Type B pancreatic cell (in vitro differentiated cells): ENCODE measurements at regions not wholly inside any gene's neighbourhood (a gene's known extent, or its start where the extent isn't known, plus 50 kb on each side); places are given as distances from the start of the nearest gene placed in this dataset.

Experiments used
- DNase-seq: peaks from one replicate; pipeline ENCODE4 v3.0.0; 2021; ENCODE audit warnings: mixed read lengths; ENCODE audit not compliant: unreplicated experiment; ENCODE audit errors: extremely low spot score
- H3K27ac Mint-ChIP-seq: 2 replicates; pipeline ENCODE4 v1.8.0; 2021; ENCODE audit warnings: mild to moderate bottlenecking, mixed read lengths
- H3K27me3 Mint-ChIP-seq: 2 replicates; pipeline ENCODE4 v1.8.0; 2021; ENCODE audit warnings: mixed read lengths
- H3K36me3 Mint-ChIP-seq: 2 replicates; pipeline ENCODE4 v1.8.0; 2021; ENCODE audit warnings: mixed read lengths
- H3K4me1 Mint-ChIP-seq: one replicate; pipeline ENCODE4 v1.8.0; 2021; ENCODE audit warnings: mixed read lengths; ENCODE audit not compliant: unreplicated experiment
- H3K4me3 Mint-ChIP-seq: 2 replicates; pipeline ENCODE4 v1.8.0; 2021; ENCODE audit warnings: mild to moderate bottlenecking, mixed read lengths
- H3K9me3 Mint-ChIP-seq: 2 replicates; pipeline ENCODE4 v1.8.0; 2021; ENCODE audit warnings: mixed read lengths
- TF ChIP-seq, protein P1 (sequence below): fragments of 200-600 bp; sonication (generic); conservative IDR thresholded peaks from 2 replicates; pipeline ENCODE4 v1.5.0; 2021; ENCODE audit warnings: antibody characterized with exemption, mild to moderate bottlenecking

DNA sequence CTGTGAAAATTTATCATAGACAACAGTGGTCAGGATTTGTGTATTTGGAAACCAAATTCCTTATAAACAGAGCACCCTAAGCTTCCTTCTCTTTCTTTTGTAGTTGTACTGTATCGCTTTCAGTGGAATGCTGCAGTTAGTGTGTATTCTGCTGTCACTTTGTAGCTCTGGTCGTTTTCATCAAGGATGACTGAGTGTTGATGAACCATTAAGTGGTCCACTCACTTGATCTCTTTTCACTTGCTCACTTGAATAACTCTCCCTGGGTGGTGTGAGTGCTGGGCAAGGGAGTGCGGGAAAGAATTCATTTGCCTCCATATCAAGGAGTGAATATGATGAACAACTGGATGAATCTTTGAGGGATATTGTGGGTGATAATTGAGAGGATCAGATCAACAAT, 1225.7 kb upstream of the WWC1 start:
- H3K36me3 Mint-ChIP-seq = no peaks in the 10 kb centered on the region
- peaks cover 16% of the 10 kb centered on the region for H3K4me1 Mint-ChIP-seq
- DNase-seq = no peak
- no peak overlapping the region for H3K27ac Mint-ChIP-seq
- H3K27me3 Mint-ChIP-seq = peaks cover 19% of the 10 kb centered on the region
- peaks cover 5% of the 10 kb centered on the region for H3K9me3 Mint-ChIP-seq
- TF ChIP-seq, protein P1, sequence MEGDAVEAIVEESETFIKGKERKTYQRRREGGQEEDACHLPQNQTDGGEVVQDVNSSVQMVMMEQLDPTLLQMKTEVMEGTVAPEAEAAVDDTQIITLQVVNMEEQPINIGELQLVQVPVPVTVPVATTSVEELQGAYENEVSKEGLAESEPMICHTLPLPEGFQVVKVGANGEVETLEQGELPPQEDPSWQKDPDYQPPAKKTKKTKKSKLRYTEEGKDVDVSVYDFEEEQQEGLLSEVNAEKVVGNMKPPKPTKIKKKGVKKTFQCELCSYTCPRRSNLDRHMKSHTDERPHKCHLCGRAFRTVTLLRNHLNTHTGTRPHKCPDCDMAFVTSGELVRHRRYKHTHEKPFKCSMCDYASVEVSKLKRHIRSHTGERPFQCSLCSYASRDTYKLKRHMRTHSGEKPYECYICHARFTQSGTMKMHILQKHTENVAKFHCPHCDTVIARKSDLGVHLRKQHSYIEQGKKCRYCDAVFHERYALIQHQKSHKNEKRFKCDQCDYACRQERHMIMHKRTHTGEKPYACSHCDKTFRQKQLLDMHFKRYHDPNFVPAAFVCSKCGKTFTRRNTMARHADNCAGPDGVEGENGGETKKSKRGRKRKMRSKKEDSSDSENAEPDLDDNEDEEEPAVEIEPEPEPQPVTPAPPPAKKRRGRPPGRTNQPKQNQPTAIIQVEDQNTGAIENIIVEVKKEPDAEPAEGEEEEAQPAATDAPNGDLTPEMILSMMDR = no peak
- H3K4me3 Mint-ChIP-seq = no peak overlapping the region

DNA sequence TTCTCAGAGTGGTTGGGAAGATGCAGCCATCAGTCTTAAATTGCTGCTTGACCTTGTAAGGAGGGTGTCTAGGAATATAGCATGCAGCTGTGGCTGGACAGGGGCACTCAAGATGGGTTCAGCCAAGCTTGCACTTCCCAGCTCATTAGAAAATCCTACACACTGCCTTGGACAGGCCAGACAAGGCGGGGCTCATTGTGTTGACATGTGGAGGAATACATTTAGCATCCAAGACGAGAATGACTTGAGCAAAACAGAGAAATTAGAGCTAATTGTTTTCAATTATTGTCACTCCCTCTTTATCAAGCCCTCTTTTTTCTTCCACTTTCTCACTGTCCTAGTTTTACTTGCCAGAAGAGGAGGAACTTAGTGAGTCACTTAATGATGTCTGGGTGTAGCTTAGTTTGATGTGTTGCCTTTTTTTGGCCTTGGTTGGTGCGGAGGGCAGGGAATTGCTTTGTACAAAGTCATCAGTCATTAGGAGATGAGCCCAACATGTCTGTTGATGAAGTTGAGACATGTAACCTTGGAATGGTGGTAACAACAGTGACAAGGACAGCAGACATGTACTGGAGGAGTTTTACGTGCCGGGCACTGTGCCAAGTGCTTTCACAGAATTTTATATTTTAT, 1219.3 kb upstream of the WWC1 start:
- H3K4me3 Mint-ChIP-seq = no peak overlapping the region
- H3K36me3 Mint-ChIP-seq = no peaks in the 10 kb centered on the region
- no peaks in the 10 kb centered on the region for H3K9me3 Mint-ChIP-seq
- H3K27ac Mint-ChIP-seq = no peak overlapping the region
- TF ChIP-seq, protein P1 = no peak
- DNase-seq = no peak
- no peaks in the 10 kb centered on the region for H3K4me1 Mint-ChIP-seq
- peaks cover 3% of the 10 kb centered on the region for H3K27me3 Mint-ChIP-seq

DNA sequence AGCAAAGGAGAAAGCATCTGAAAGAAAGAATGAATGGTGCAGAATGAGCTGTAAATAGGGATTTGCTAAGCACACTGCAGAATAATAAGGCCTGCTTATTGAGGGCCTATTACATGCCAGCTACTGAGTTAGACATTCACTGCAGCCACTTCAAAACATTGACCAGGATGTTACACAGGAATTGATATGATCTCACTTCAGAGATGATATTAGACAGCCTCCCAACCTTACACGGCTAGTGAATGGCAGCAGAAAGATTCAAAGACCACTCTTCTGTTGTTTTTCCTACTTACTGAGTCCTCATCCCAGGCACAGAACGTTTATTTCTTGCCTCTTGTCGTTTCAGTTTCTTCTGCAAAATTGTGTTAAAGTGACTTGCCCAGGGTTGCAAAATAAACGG, 1209.9 kb upstream of the WWC1 start:
- DNase-seq = no peak
- TF ChIP-seq, protein P1 = no peak
- Mint-ChIP-seq H3K9me3 (no peaks in the 10 kb centered on the region), H3K4me3 (no peak overlapping the region), H3K36me3 (no peaks in the 10 kb centered on the region), H3K27me3 (no peaks in the 10 kb centered on the region), H3K4me1 (no peaks in the 10 kb centered on the region), H3K27ac (no peak overlapping the region)

DNA sequence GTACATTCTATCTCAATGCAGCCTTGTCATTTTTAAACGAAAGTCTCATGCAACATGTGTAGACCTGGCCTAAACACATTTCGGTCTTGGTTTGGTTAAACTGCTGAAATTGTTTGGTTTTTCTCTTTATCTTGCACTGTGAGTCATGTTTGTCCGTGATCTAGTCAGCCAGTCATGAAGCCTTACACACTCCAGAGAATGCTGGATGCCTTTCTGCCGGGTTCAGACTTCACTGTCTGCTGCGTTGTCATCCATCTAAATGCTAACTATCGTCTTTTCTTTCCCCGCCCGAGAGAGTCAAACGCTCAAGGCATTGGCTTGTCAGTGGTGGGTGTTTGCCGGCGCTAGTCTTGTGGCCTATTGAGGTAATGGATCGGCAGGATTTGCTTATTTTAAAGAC, 1194.6 kb upstream of the WWC1 start:
- Mint-ChIP-seq H3K9me3 (peaks cover 7% of the 10 kb centered on the region), H3K4me3 (no peak overlapping the region), H3K4me1 (no peaks in the 10 kb centered on the region), H3K36me3 (no peaks in the 10 kb centered on the region), H3K27ac (no peak overlapping the region), H3K27me3 (no peaks in the 10 kb centered on the region)
- TF ChIP-seq, protein P1 = no peak
- no peak for DNase-seq

DNA sequence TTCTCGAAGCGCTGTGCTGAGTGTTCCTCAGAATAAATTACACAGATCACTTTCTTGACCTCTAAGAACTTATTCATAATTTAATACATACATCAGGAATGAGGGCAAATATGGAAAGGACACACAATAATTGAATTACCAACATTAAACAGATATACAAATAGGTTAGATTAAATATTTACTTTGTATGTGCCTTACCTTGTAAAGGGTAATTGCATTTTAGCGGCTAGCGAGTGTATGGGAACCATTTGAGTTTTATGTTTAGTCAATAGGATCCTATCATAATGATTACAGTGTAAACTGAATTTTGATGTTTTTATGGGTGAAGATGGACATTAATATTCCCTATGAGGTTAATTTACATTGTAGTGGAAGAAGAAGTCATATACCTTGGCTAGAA, 1187.1 kb upstream of the WWC1 start:
- Mint-ChIP-seq H3K4me3 (no peak overlapping the region), H3K27me3 (no peaks in the 10 kb centered on the region), H3K27ac (no peak overlapping the region), H3K36me3 (no peaks in the 10 kb centered on the region), H3K4me1 (no peaks in the 10 kb centered on the region), H3K9me3 (peaks cover 8% of the 10 kb centered on the region)
- no peak for DNase-seq
- TF ChIP-seq, protein P1 = no peak

DNA sequence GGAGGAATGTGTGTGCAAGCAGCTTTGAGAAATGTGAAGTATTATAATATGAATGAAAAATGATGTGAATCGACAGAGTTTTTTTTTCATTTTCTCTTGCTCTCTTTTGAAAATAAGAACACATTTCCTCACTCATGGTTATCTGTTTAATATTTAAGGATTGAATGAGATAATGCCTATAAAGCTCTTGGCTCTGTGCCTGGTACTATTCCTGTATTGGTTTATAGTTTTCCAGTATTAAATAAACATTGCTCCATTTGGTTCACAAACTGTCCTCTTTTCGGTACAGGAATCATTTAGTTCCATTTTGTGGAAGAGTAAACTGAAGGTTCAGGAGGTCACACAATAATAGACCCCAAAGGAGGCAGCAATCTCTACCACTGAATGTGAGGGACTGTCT, 1185.5 kb upstream of the WWC1 start:
- H3K27me3 Mint-ChIP-seq = no peaks in the 10 kb centered on the region
- no peaks in the 10 kb centered on the region for H3K36me3 Mint-ChIP-seq
- H3K4me1 Mint-ChIP-seq = no peaks in the 10 kb centered on the region
- TF ChIP-seq, protein P1 = no peak
- DNase-seq = no peak
- no peak overlapping the region for H3K27ac Mint-ChIP-seq
- H3K9me3 Mint-ChIP-seq = peaks cover 8% of the 10 kb centered on the region
- no peak overlapping the region for H3K4me3 Mint-ChIP-seq
